ENCODE measurements at regions not wholly inside any gene's neighbourhood (a gene's known extent, or its start where the extent isn't known, plus 50 kb on each side); places are given as distances from the start of the nearest gene placed in this dataset.

DNA sequence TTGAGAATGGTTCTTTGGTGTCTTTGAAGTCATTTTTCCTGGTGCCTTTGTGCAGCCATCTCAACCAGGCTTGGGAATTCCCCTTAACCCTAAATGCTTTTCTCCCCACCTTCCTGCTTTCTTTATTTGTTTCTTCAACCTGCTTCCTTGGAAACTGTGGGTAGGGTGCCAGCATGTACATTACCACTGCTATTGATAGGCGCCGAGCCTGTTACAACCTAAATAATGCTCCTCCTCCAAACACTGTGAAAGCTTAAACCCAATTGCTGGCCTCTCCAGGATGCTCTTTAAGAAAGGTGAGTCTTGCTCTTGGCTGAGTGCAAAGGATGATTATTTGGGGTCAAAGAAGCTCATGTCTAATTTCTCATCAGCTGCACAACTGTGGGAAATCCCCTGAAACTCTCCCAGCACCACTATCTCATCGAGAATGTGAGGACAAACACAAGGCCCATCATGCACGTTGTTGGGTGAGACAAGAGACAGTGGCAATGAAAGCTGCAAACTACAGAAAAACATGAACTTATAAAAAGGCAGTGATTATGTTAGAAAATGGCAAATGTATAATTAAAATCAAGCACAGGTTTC lies 285.5 kb upstream of the IGFBP3 start:
- no peak for DNase-seq
- Histone ChIP-seq H3K36me3 (no peaks in the 10 kb centered on the region), H3K27me3 (no peaks in the 10 kb centered on the region), H3K9me3 (no peaks in the 10 kb centered on the region), H3K4me1 (no peaks in the 10 kb centered on the region), H3K4me3 (ENCODE audit: low read depth, low read length) (no peak overlapping the region)
- TF ChIP-seq CTCF (IDR thresholded peaks at IDR 0.05; ENCODE audit: low read depth, low read length), result no peak

- Histone ChIP-seq H3K4me1 (no peaks in the 10 kb centered on the region), H3K4me3 (ENCODE audit: low read depth, low read length) (no peak overlapping the region), H3K36me3 (no peaks in the 10 kb centered on the region), H3K27me3 (no peaks in the 10 kb centered on the region), H3K9me3 (no peaks in the 10 kb centered on the region)
- no peak for DNase-seq
- no peak for TF ChIP-seq CTCF (IDR thresholded peaks at IDR 0.05; ENCODE audit: low read depth, low read length)
Measured at GRCh38 chr7:46205478-46205877, 284.4 kb upstream of the IGFBP3 start.

DNA sequence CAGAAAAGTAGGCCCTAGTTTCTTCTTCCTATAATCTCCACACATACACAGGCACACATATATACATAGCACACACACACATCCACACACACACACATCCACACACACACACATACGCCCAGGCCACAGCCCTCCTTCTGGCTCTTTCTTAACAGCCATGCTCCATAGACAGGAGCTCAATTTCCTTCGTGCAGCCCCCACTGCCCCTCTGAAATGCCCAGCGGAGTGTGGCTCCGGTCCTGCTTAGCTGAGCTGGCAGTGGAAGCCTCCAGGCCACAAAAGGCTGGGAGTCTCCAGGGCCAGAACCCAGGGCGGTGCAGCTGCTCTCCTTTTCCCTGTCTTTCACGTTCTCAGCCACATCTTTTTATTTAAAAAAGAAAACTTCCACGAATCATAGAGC lies 282.9 kb upstream of the IGFBP3 start:
- H3K27me3 ChIP-seq, result no peaks in the 10 kb centered on the region
- no peak for TF ChIP-seq CTCF (IDR thresholded peaks at IDR 0.05; ENCODE audit: low read depth, low read length)
- no peak overlapping the region for H3K4me3 ChIP-seq (ENCODE audit: low read depth, low read length)
- H3K9me3 ChIP-seq, result no peaks in the 10 kb centered on the region
- no peaks in the 10 kb centered on the region for H3K4me1 ChIP-seq
- H3K36me3 ChIP-seq, result no peaks in the 10 kb centered on the region
- no peak for DNase-seq

DNA sequence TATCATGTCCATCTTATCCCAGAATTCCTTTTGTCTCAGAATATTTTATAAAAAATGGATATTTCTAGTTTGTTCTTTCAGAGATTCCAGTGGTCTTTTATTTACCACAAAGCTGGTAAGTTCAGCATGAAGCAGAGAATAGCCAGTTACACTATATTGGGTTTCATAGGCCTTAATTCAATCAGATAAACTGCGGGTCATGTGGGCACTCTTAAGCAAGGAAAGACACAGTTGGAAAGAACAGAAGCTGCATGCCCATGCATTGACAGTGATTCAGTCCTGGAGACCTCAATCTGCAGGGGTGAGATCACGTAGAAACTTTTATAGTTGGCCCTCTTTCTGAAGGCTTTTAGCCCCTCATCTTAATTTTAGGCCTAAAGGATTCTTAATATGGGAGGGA lies 281.3 kb upstream of the IGFBP3 start:
- DNase-seq, result no peak
- Histone ChIP-seq H3K9me3 (no peaks in the 10 kb centered on the region), H3K36me3 (no peaks in the 10 kb centered on the region)

GRCh38 chr7:46201961-46202360 lies 280.9 kb upstream of the IGFBP3 start:
- Histone ChIP-seq H3K4me3 (ENCODE audit: low read depth, low read length) (no peak overlapping the region), H3K27me3 (no peaks in the 10 kb centered on the region), H3K9me3 (no peaks in the 10 kb centered on the region), H3K4me1 (no peaks in the 10 kb centered on the region), H3K36me3 (no peaks in the 10 kb centered on the region)
- DNase-seq, result no peak
- TF ChIP-seq CTCF (IDR thresholded peaks at IDR 0.05; ENCODE audit: low read depth, low read length), result no peak

More for the DNA sequence above, 281.3 kb upstream of the IGFBP3 start:
- TF ChIP-seq CTCF (IDR thresholded peaks at IDR 0.05; ENCODE audit: low read depth, low read length), result no peak
- Histone ChIP-seq H3K27me3 (no peaks in the 10 kb centered on the region), H3K4me3 (ENCODE audit: low read depth, low read length) (no peak overlapping the region), H3K4me1 (no peaks in the 10 kb centered on the region)

DNA sequence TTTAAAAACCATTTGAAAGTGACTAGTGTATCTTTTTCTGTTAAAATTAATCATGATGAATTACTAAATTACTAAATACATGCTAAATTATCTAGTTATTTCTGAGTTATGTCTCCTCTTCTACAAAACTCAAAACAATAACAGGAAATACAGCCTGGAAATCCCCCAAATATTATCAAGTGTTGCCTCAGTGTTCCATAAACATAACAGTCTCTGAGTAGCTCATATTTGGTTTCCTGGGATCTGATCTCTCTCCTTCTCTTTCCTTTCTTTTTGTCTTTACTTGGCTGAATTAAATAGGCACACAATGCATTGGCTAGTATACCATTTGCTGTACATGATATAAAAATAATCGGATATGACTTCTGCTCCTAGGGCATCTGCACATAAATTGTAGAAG lies 277.6 kb upstream of the IGFBP3 start:
- H3K4me1 ChIP-seq, result no peaks in the 10 kb centered on the region
- no peaks in the 10 kb centered on the region for H3K27me3 ChIP-seq

More for the DNA sequence above, 277.6 kb upstream of the IGFBP3 start:
- Histone ChIP-seq H3K4me3 (ENCODE audit: low read depth, low read length) (no peak overlapping the region), H3K36me3 (no peaks in the 10 kb centered on the region), H3K9me3 (no peaks in the 10 kb centered on the region)
- TF ChIP-seq CTCF (IDR thresholded peaks at IDR 0.05; ENCODE audit: low read depth, low read length), result no peak
- no peak for DNase-seq

All from BE2C (cell line).